Parathyroid adenoma (tissue), 2 donors: ENCODE measurements at regions not wholly inside any gene's neighbourhood (a gene's known extent, or its start where the extent isn't known, plus 50 kb on each side); places are given as distances from the start of the nearest gene placed in this dataset.

Experiments used
- H2AFZ ChIP-seq: fragments of 300-600 bp; sonication (generic); one replicate; pipeline ENCODE4 v1.7.0; 2017; ENCODE audit warnings: antibody characterized with exemption, mild to moderate bottlenecking
- H3K27ac ChIP-seq: fragments of 300-600 bp; sonication (generic); one replicate; pipeline ENCODE4 v1.7.0; 2017
- H3K27me3 ChIP-seq: fragments of 300-600 bp; sonication (generic); one replicate; pipeline ENCODE4 v1.7.0; 2017; ENCODE audit warnings: low read length; ENCODE audit not compliant: control insufficient read depth, insufficient read depth
- H3K36me3 ChIP-seq: fragments of 300-600 bp; sonication (generic); one replicate; pipeline ENCODE4 v1.7.0; 2017; ENCODE audit warnings: low read length; ENCODE audit not compliant: control insufficient read depth, insufficient read depth
- H3K4me1 ChIP-seq: fragments of 300-600 bp; sonication (generic); one replicate; pipeline ENCODE4 v1.7.0; 2017; ENCODE audit warnings: control low read depth
- H3K4me2 ChIP-seq: fragments of 300-600 bp; sonication (generic); one replicate; pipeline ENCODE4 v1.7.0; 2017; ENCODE audit warnings: low read length
- H3K4me3 ChIP-seq: fragments of 300-600 bp; sonication (generic); one replicate; pipeline ENCODE4 v1.7.0; 2017; ENCODE audit warnings: low read depth, low read length
- H3K79me2 ChIP-seq: fragments of 300-600 bp; sonication (generic); one replicate; pipeline ENCODE4 v1.7.0; 2017; ENCODE audit warnings: control low read depth
- H3K9ac ChIP-seq: fragments of 300-600 bp; sonication (generic); one replicate; pipeline ENCODE4 v1.7.0; 2017; ENCODE audit warnings: mild to moderate bottlenecking
- H3K9me3 ChIP-seq: fragments of 300-600 bp; sonication (generic); one replicate; pipeline ENCODE4 v1.7.0; 2017; ENCODE audit warnings: low read length; ENCODE audit not compliant: control insufficient read depth
- TF ChIP-seq, protein P1 (sequence below): fragments of 300-600 bp; sonication (generic); IDR thresholded peaks from one replicate; pipeline ENCODE4 v1.7.0; 2017; ENCODE audit warnings: antibody characterized with exemption, mild to moderate bottlenecking
- donor health status: primary hyperparathyroidism.

DNA sequence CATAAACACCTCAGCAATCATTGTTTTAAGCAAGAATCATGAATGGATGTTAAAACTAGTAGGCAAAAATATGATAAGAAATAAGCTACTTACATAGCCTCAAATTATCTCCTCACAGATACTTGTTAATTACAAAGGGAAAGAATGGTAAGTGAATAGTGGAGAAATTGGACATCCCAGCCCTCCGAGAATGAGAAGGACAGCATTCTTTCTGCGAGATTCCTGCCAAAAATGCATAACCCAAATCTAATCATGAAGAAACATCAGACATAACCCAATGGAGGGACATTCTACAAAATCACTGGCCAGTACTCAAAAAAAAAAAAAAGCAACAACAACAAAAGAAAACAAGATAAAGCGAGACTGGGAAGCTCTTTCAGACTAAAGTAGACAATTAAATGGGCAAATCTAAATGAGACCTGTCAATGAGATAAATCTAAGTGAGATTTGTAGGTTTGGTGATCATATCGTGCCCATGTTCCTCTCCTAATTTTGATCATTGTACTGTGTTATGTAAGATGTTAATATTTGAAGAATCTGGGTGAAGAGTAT, 57.9 kb upstream of the GLI2 start:
- H3K27me3 ChIP-seq = no peaks in the 10 kb centered on the region
- TF ChIP-seq, protein P1, sequence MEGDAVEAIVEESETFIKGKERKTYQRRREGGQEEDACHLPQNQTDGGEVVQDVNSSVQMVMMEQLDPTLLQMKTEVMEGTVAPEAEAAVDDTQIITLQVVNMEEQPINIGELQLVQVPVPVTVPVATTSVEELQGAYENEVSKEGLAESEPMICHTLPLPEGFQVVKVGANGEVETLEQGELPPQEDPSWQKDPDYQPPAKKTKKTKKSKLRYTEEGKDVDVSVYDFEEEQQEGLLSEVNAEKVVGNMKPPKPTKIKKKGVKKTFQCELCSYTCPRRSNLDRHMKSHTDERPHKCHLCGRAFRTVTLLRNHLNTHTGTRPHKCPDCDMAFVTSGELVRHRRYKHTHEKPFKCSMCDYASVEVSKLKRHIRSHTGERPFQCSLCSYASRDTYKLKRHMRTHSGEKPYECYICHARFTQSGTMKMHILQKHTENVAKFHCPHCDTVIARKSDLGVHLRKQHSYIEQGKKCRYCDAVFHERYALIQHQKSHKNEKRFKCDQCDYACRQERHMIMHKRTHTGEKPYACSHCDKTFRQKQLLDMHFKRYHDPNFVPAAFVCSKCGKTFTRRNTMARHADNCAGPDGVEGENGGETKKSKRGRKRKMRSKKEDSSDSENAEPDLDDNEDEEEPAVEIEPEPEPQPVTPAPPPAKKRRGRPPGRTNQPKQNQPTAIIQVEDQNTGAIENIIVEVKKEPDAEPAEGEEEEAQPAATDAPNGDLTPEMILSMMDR = no peak
- H3K36me3 ChIP-seq = no peaks in the 10 kb centered on the region
- H3K27ac ChIP-seq = no peak overlapping the region
- no peaks in the 10 kb centered on the region for H3K79me2 ChIP-seq
- no peaks in the 10 kb centered on the region for H3K4me1 ChIP-seq
- no peaks in the 10 kb centered on the region for H3K9me3 ChIP-seq
- no peak overlapping the region for H3K9ac ChIP-seq
- no peak overlapping the region for H2AFZ ChIP-seq
- no peak overlapping the region for H3K4me3 ChIP-seq
- H3K4me2 ChIP-seq = no peak overlapping the region

DNA sequence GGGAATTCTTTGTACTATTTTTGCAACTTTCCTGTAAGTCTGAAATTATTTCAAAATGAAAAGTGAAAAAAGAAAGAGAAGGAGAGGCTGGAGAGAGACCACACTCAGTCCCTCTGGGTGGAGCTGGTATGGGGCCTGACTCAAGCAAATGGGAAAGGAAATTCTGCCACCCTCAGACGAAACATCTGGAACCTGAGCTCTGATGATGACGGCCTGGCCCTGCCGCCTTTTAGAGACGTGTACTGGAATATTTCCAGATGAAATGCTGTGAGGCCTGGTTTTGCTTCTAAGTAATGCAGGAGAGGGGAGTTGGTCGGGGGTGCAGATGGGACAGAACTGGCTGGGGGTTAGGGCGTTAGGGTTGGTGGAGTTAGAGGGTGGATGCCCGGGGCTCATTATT, 57.4 kb upstream of the GLI2 start:
- no peaks in the 10 kb centered on the region for H3K27me3 ChIP-seq
- H3K9me3 ChIP-seq = no peaks in the 10 kb centered on the region
- H3K36me3 ChIP-seq = no peaks in the 10 kb centered on the region
- H3K4me1 ChIP-seq = no peaks in the 10 kb centered on the region
- H3K9ac ChIP-seq = no peak overlapping the region
- no peaks in the 10 kb centered on the region for H3K79me2 ChIP-seq
- H3K4me3 ChIP-seq = no peak overlapping the region
- H2AFZ ChIP-seq = no peak overlapping the region
- no peak overlapping the region for H3K4me2 ChIP-seq
- TF ChIP-seq, protein P1 = no peak
- H3K27ac ChIP-seq = no peak overlapping the region

DNA sequence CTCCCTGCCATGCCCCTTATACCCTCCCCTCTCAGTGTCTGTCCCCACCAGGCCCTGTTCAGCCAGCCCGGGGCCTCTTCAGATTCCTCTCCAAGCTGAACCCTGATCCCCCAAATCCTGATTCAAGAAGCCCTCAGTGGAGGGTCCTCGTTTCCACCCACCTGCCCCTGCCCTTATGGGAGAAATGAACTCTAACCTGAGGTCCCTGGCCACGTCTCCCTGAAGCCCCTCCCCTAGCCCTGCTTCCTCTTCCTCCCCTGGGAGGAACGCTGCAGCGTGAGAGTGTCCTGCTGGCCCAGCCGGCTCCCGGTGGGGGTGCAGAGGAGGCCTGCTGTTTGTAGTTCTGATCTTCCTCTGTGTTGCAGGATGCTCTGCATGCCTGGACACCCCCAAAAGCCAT, 56.7 kb upstream of the GLI2 start:
- no peak overlapping the region for H3K27ac ChIP-seq
- no peak overlapping the region for H3K9ac ChIP-seq
- H3K27me3 ChIP-seq = no peaks in the 10 kb centered on the region

DNA sequence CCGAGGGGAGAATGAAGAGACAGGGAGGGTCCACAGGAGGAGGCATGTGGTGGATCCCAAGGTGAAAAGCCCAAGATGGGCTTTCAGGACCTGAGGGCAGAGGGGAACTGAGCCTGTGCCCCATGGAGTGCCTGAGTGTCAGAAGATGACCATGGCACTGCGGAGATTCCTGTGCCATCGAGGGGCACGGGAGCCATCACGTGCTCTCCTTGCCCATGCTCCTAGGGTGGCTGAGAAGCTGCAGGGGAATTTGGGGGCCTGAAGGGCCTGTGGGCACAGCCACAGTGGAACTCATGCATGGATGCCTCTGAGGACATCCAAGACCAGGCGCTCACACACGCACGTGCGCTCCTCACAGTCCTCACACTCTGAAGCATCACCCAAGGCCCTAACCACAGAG, 56.1 kb upstream of the GLI2 start:
- Histone ChIP-seq H3K79me2 (no peaks in the 10 kb centered on the region), H3K4me1 (no peaks in the 10 kb centered on the region), H2AFZ (no peak overlapping the region), H3K4me3 (no peak overlapping the region), H3K27me3 (no peaks in the 10 kb centered on the region), H3K9me3 (no peaks in the 10 kb centered on the region), H3K4me2 (no peak overlapping the region), H3K9ac (no peak overlapping the region), H3K27ac (no peak overlapping the region), H3K36me3 (no peaks in the 10 kb centered on the region)
- TF ChIP-seq, protein P1 = no peak

More for the DNA sequence above, 56.7 kb upstream of the GLI2 start:
- no peaks in the 10 kb centered on the region for H3K4me1 ChIP-seq
- no peak overlapping the region for H3K4me3 ChIP-seq
- no peaks in the 10 kb centered on the region for H3K9me3 ChIP-seq
- no peak overlapping the region for H2AFZ ChIP-seq
- no peaks in the 10 kb centered on the region for H3K36me3 ChIP-seq
- H3K4me2 ChIP-seq = no peak overlapping the region
- TF ChIP-seq, protein P1 = no peak
- no peaks in the 10 kb centered on the region for H3K79me2 ChIP-seq

DNA sequence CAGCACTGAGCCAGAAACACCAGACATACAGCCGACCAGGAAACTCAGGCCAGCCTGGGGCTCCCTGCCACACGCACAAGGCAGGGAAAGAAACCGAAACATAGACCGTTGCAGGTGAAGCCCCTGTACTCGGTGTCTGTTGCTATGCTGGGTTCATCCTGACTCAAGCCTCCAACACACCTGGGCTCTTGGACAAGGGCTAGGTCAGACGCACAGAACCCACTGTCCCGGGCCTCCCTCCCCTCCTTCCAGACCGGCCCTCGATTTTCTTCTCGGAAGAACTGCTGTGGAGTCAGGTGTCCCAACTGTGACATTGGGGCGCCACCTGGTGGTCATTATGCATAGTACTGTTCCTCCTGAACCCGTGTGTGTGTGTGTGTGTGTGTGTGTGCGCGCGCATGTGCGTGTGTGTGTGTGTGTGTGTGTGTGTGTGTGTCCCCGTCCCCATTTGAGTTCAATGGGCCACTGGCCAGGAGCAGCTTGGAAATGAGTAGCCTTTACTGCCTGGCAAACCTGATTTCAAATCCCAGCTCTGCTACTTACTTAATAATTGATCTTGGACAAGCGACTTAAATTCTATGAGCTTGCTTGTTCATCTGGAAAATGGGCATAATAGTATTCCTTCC, 55.4 kb upstream of the GLI2 start:
- TF ChIP-seq, protein P1 = peak; percentile 52
- no peak overlapping the region for H3K4me3 ChIP-seq
- H3K4me2 ChIP-seq = no peak overlapping the region
- H3K27me3 ChIP-seq = no peaks in the 10 kb centered on the region
- no peaks in the 10 kb centered on the region for H3K36me3 ChIP-seq
- no peaks in the 10 kb centered on the region for H3K9me3 ChIP-seq
- no peaks in the 10 kb centered on the region for H3K4me1 ChIP-seq
- no peak overlapping the region for H3K9ac ChIP-seq
- H2AFZ ChIP-seq = peak overlapping the region; percentile 41
- no peaks in the 10 kb centered on the region for H3K79me2 ChIP-seq
- no peak overlapping the region for H3K27ac ChIP-seq
